GM18951 (cell line): ENCODE measurements at regions not wholly inside any gene's neighbourhood (a gene's known extent, or its start where the extent isn't known, plus 50 kb on each side); places are given as distances from the start of the nearest gene placed in this dataset.

Experiments
- POLR2A ChIP-seq: IDR thresholded peaks from 4 replicates; pipeline ENCODE4 v1.6.1; 2011; ENCODE audit warnings: mild to moderate bottlenecking; ENCODE audit not compliant: insufficient read length, insufficient read depth; ENCODE audit errors: extremely low read depth
- in situ Hi-C: fragments of 300-500 bp; cut with MboI; formaldehyde crosslinking; loops from one replicate; pipeline ENCODE4 v1.12.0; 2022; ENCODE audit warnings: low sequenced_read_pairs, mixed read lengths, inconsistent platforms; ENCODE audit not compliant: unreplicated experiment

DNA sequence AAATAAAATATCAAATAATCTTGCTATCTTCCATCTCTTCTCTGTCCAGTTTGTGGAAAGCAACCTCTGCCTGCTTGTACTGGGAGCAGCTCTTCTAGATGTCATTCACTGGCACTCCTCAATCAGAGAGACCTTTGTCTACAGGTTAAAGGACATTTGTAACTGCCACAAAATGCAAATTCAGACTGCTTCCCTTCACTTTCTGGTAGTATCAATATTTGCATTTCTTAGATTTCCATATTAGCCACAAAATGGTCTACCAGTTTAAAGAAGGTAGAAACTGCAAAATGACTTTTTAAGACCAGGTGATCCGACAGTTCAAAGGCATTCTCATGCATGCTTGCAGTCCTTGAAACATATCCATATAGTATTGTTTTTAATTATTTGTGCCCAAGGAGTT lies 51.7 kb upstream of the RCN1 start:
- in situ Hi-C loops: no loop called here
- no peak for TF ChIP-seq POLR2A

DNA sequence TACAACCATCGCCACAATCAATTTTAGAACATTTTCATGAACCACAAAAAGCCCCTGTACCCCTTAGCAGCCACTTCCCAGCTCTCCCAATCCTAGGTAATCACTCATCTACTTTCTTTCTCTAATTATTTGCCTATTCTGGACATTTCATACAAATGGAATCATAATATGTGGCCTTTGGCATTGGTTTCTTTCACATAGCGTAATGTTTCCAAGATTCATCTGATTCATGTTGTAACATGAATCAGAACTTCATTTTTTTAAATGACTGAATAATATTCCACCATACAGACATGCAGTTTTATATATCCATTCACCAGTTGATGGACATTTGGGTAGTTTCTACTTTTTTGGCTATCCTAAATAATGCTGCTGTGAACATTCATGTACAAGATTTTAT lies 56.2 kb upstream of the RCN1 start:
- in situ Hi-C loops: no loop called here
- TF ChIP-seq POLR2A: no peak

DNA sequence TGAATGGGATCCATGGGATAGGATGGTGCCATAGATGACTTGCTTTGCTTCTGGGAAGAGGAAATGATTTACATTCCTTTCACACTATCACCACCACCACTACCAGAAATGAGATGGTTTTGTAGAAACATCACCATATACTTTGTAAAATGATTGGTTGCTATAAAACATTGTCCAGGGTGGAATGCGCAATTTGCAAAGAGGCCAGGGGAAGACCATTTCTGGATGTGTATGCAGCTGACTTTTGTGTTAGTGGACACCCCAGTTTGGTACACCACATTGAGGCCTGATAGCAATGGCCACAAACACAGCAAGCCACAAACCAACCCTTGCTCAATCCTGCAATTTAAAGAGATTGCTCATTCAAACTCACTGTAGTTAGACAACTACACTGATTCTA lies 56.7 kb upstream of the RCN1 start:
- in situ Hi-C loops: no loop called here

DNA sequence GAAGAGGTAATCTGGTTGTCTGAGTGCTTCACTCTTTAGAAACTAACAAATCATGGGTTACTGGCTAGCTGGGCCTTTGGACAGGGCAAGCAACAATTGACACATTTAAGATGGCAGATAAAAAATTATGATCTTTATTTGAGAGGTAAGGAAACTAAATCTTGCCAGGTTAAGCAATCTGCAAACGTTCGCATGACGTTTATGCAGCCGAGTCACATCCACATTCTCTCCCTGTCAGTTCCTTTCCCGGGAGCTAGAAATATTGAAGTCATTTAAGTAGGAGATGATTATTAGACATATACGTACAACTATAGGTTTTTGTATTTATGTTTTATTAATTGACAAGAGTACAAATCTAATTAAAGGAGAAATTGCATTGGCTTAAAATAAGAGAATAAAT lies 57.4 kb upstream of the RCN1 start:
- in situ Hi-C loops: no loop called here
- no peak for TF ChIP-seq POLR2A

More for the DNA sequence above, 56.7 kb upstream of the RCN1 start:
- TF ChIP-seq POLR2A: no peak

DNA sequence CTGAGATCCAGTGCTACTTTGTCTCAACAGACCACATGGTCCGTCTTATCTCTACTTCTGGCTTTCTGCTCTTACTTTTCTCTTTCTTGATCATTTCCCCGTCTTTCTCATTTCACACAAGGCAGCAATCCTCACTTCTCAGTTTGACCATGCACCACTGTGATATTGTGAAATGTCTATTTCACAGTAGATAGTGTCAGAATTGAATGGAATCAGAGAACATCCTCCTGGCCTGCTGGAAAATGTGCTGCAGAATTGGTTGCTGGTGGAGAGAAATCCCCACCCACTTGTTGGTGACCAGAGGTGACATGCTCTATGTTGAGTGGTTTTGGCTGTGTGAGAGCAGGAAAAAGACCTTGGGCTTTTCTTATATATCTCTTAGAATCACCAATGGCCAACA lies 57.8 kb upstream of the RCN1 start:
- in situ Hi-C loops: no loop called here

DNA sequence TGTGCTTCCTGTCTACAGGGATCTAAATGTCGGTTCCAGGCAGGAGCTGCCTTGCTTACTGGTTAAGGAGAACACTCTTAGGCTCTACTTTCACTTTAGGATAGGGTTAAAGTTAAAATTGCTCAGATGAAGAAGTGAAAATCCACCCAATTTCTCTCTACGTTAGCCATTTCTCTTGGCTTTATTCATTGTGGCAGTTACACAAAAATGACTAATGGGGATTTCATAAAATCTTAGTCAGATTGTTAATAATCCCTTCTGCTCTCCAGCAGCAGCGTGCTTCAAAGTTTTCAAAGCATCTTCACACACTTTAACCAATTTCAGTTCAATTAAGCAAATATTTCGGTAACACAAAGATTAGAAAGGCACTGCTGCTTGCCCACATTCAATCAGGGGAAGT lies 58.4 kb upstream of the RCN1 start:
- TF ChIP-seq POLR2A: no peak
- in situ Hi-C loops: no loop called here

More for the DNA sequence above, 57.8 kb upstream of the RCN1 start:
- TF ChIP-seq POLR2A: no peak

DNA sequence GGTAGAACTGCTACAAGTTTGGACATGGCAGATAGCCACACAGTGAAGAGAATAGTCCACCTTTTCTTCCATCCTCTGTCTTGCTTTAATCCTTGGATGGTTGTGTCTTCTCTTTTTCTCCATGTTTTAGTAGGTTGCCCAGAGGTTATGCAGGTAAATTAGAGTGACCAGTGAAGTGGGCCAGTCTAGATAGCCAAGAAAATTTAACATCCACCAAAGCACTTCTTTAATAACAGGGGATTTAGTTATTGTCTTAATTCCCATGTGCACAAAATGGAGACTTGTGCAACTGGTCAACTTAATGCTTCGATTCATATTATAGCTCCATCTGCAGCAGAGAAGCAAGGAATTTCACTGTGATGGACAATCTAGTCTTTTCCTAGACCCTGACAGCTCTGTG lies 58.8 kb upstream of the RCN1 start:
- in situ Hi-C loops: no loop called here

DNA sequence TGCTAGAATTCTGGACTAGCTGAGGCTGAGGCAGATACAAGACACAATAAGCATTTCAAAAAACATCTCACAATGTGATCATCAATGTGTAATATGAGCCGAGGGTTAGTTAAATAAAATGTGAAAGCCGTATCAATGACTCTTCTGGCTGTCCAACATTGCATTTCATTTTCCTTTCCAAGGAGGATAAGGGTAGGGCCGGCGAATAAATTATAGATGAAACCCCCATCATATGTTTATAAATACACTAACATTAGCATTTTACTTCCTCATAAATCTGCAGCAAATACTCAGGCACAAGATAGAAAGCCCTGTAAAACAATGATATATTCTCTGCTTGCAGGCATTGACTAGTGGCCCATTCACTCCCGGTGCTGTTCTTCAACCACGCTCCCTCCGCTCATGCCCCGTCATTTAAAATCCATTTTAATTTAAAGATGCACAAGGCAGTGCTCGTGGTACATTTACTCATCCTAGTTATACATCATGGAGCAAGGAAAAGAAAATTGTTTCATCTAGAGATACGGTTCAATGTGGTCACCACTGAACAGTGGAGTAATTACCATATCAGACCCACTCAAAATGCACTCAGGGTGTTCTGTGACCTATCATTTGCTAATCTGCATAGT lies 59.9 kb upstream of the RCN1 start:
- TF ChIP-seq POLR2A: no peak
- in situ Hi-C loops: no loop called here

More for the DNA sequence above, 58.8 kb upstream of the RCN1 start:
- no peak for TF ChIP-seq POLR2A

DNA sequence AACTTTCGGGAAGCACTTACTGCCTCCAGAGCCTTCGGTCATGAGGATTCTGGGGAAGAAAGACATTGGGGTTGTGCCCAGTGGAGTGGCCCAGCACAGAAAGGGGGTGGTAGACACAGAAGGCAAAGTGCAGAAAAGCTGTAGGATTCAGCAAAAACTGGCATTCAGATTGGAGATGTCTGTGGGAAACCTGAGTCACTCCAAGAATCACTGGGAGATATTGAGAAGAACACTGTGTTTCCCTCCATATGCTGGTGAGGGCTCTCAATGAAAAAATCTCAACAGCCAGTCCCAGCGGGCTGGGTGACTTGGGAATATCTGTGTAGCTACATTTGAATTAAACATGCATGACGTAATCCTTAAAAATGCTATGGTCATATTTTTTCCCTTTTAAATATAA lies 61.2 kb upstream of the RCN1 start:
- in situ Hi-C loops: no loop called here
- TF ChIP-seq POLR2A: no peak

DNA sequence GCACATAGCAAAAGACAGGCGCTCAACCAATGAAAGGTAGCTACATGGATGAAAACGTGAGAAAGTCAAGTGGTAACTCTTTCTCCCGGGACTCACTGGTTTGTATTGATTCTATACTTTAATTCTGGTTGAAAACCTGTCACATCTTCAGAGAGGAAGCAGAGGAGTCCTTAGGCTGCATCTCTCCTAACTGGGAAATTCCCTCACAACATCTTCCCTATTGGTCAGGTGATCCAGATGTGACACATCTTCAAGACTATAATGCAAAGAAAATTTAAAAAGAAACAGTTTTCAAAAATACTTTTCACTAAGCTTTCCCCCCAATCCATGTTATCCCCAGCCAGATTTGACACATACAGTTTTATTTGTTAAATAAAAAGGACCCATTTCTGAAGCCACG lies 62.7 kb upstream of the RCN1 start:
- in situ Hi-C loops: no loop called here
- TF ChIP-seq POLR2A: no peak

DNA sequence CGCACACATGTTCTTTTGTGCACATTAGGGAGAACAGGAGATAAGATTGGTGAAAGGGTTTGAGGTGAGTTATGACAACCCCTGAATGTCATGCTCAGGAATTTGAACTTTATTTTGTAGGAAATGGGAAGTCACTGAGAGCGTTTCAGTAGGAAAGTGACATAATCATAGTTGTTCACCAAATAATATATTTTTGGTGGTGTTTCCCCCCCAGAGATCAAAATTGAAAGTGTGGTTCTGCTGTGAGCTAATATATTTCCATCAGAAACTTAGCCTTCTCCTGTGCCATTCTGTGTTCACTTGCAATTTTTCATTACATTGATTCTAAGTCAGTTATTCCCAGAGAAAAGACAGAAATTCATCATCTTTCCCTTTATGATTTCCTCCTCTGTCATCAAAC lies 64.1 kb upstream of the RCN1 start:
- TF ChIP-seq POLR2A: no peak
- in situ Hi-C loops: no loop called here

DNA sequence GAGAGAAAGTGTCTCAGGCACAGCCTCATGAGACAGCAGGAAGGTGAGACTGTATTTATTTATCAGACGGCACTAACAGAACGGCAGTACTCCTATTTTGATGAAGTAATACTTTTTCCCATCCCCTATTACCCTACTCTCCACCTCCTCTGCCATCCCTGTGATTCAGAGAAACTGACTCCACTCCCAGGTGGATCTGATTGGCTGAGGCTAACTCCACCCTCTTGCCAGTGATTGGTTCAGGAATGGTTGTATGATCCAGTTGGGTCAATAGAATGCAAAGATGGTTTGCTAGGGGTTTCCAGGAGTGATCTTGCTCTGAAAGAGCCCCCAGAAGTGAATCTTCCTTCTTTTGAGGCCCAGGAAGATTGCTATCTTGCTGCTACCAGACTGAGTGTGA lies 65.9 kb upstream of the RCN1 start:
- no peak for TF ChIP-seq POLR2A

DNA sequence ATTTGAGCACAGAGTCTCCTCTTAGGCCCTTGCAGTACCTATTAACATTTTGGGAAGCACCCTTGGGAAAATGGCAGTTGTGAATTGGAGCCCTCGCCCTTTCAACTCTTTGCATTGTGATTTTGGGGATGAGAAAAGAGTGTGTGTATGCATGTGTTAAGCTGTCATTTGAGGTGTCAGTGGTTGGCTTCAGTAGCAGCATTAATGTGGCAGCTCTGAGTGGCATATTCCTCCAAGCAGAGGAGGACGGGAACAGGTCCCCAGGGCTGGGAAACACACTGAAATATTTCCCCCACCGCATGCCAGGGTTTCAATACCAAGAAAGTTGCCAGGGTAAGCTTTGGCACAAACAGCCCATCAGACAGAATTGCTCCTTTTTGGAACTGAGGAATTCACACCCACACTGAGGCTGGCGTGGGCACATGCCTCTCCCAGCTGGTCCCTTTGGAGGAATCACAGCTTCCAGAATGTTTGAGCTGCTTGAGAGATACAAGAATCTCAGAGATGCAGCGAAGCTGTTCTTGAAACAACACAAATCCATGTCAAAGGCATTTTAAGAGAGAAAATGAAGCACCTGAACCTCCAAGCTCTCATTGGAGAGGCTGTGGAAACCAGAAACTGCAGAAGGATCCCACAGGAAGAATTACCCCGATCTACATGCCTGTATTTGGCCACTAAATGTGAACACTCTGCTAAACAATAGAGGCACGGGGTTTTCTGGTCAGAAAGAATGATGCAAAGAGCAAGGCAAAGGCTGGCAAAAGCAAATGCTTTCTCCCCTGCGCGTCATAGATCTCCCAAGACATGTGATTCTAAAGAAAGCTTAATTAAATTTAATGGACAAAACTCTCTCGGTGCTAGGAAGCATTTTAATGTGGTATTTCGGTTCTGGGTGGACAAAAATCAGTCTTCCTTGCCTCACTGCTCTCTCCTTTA lies 67.2 kb upstream of the RCN1 start:
- no peak for TF ChIP-seq POLR2A
- in situ Hi-C loops: no loop called here

More for the DNA sequence above, 65.9 kb upstream of the RCN1 start:
- in situ Hi-C loops: no loop called here

DNA sequence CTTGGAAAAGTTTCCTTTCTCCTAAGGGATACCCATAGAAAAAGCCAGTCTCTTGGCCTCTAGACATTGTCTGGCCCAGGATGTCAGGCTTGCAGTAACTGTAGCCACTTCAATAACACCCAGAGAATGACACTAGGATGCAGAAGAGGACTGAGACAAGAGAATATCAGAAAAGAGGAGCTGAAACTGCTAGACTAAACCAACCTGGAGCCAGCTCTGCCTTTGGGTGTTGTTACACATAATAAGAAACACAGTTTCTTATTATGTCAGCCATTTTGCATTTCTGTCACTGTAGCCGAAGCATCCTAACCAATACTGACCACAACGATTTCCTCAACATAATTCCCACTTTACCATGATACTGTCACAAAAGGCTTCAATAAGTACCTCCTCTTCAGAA lies 72.2 kb upstream of the RCN1 start:
- in situ Hi-C loops: no loop called here
- TF ChIP-seq POLR2A: no peak
